ENCODE measurements at regions not wholly inside any gene's neighbourhood (a gene's known extent, or its start where the extent isn't known, plus 50 kb on each side); places are given as distances from the start of the nearest gene placed in this dataset.

DNA sequence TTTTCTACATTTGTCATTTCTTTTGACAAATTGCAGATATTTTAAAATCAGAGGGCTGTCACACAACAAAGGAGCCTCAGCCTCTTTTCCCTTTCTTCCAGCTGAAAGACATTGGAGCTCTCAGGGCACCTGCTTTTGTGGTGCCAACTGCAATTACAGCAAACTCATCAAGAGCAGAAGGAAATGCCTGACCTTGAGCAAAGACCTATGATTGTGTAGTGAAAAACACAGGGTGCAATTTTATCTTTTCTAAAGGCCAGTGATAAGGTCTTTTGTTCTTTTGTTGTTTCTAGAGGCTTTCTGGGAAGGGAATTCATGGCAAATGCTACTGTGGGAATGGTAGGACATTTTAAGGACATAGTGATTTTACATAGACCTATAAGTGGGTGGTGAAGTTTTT is 214.3 kb downstream of the OXSM start:
- FAIRE-seq = no peak
- TF ChIP-seq EZH2 (IDR thresholded peaks at IDR 0.05; ENCODE audit: low read length) = no peak
- TF ChIP-seq, protein P1, sequence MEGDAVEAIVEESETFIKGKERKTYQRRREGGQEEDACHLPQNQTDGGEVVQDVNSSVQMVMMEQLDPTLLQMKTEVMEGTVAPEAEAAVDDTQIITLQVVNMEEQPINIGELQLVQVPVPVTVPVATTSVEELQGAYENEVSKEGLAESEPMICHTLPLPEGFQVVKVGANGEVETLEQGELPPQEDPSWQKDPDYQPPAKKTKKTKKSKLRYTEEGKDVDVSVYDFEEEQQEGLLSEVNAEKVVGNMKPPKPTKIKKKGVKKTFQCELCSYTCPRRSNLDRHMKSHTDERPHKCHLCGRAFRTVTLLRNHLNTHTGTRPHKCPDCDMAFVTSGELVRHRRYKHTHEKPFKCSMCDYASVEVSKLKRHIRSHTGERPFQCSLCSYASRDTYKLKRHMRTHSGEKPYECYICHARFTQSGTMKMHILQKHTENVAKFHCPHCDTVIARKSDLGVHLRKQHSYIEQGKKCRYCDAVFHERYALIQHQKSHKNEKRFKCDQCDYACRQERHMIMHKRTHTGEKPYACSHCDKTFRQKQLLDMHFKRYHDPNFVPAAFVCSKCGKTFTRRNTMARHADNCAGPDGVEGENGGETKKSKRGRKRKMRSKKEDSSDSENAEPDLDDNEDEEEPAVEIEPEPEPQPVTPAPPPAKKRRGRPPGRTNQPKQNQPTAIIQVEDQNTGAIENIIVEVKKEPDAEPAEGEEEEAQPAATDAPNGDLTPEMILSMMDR (optimal IDR thresholded peaks at IDR 0.05 in 1 of 3, IDR thresholded peaks at IDR 0.05 in 1 of 3, conservative IDR thresholded peaks at IDR 0.05 in 1 of 3; ENCODE audit: extremely low read depth in 1 of 3, insufficient read depth in 2 of 3, low read length in 3 of 3) = no peak
- no peaks in the 10 kb centered on the region for H4K20me1 ChIP-seq (ENCODE audit: control insufficient read depth, extremely low read depth, insufficient read depth, low read length)

DNA sequence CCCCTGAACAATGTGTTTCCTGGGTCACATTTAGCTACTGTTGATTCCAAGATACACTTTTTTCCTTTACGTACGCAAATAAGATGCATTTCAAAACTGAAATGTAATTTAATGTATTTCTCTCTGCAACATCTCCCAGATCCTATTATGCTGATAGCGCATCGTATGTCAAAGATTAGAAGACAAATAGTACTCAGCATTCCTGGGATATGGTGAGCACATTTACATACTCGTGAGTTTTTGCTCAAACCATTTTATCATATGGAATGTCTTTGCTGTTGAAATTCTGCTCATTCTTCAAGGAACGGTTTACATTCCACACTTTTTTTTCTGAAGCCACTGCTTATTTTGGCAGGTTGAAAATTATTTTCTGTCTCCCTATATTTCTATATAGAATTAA is 221.4 kb downstream of the OXSM start:
- dilution Hi-C loops (cut with MboI; ENCODE audit: extremely low pct_ligation_motif_present, low sequenced_read_pairs) = no loop called here
- H3K4me1 ChIP-seq (ENCODE audit: control insufficient read depth, extremely low read depth, insufficient read depth, low read length) = no peaks in the 10 kb centered on the region
- H3K36me3 ChIP-seq (ENCODE audit: control insufficient read depth in 2 of 2, extremely low read depth in 1 of 2, insufficient read depth in 2 of 2, low read length in 2 of 2) = no peaks in the 10 kb centered on the region
- TF ChIP-seq, protein P1 (optimal IDR thresholded peaks at IDR 0.05 in 1 of 3, IDR thresholded peaks at IDR 0.05 in 1 of 3, conservative IDR thresholded peaks at IDR 0.05 in 1 of 3; ENCODE audit: extremely low read depth in 1 of 3, insufficient read depth in 2 of 3, low read length in 3 of 3) = no peak
- TF ChIP-seq EZH2 (IDR thresholded peaks at IDR 0.05; ENCODE audit: low read length) = no peak
- no peaks in the 10 kb centered on the region for H4K20me1 ChIP-seq (ENCODE audit: control insufficient read depth, extremely low read depth, insufficient read depth, low read length)
- FAIRE-seq (no peak), DNase-seq (ENCODE audit: low read depth, low spot score) (no peak)
- H3K27ac ChIP-seq (ENCODE audit: control insufficient read depth, insufficient read depth, low read length) = no peak overlapping the region
- H3K79me2 ChIP-seq (ENCODE audit: control insufficient read depth, insufficient read depth, low read length) = no peaks in the 10 kb centered on the region
- no peak overlapping the region for H2AFZ ChIP-seq (ENCODE audit: control insufficient read depth, low read length)
- no peak overlapping the region for H3K9ac ChIP-seq (ENCODE audit: control insufficient read depth, extremely low read depth, insufficient read depth, low read length)
- H3K4me3 ChIP-seq (ENCODE audit: control insufficient read depth in 2 of 3, extremely low read depth in 1 of 3, insufficient read depth in 2 of 3, low read depth in 1 of 3, low read length in 3 of 3) = no peak overlapping the region
- no peaks in the 10 kb centered on the region for H3K27me3 ChIP-seq (ENCODE audit: control insufficient read depth, extremely low read depth, insufficient read depth, low read length)
- no peaks in the 10 kb centered on the region for H3K9me1 ChIP-seq (ENCODE audit: control insufficient read depth, extremely low read depth, insufficient read depth, low read length)
- H3K9me3 ChIP-seq (ENCODE audit: control insufficient read depth, low read depth, low read length) = no peaks in the 10 kb centered on the region
- no peak overlapping the region for H3K4me2 ChIP-seq (ENCODE audit: control insufficient read depth, extremely low read depth, insufficient read depth, low read depth, low read length)

More for the DNA sequence above, 214.3 kb downstream of the OXSM start:
- DNase-seq (ENCODE audit: low read depth, low spot score) = no peak
- Histone ChIP-seq H3K4me2 (ENCODE audit: control insufficient read depth, extremely low read depth, insufficient read depth, low read depth, low read length) (no peak overlapping the region), H3K27me3 (ENCODE audit: control insufficient read depth, extremely low read depth, insufficient read depth, low read length) (no peaks in the 10 kb centered on the region), H3K4me1 (ENCODE audit: control insufficient read depth, extremely low read depth, insufficient read depth, low read length) (no peaks in the 10 kb centered on the region), H3K9ac (ENCODE audit: control insufficient read depth, extremely low read depth, insufficient read depth, low read length) (no peak overlapping the region), H3K36me3 (ENCODE audit: control insufficient read depth in 2 of 2, extremely low read depth in 1 of 2, insufficient read depth in 2 of 2, low read length in 2 of 2) (no peaks in the 10 kb centered on the region), H3K79me2 (ENCODE audit: control insufficient read depth, insufficient read depth, low read length) (no peaks in the 10 kb centered on the region), H2AFZ (ENCODE audit: control insufficient read depth, low read length) (no peak overlapping the region), H3K9me3 (ENCODE audit: control insufficient read depth, low read depth, low read length) (no peaks in the 10 kb centered on the region), H3K27ac (ENCODE audit: control insufficient read depth, insufficient read depth, low read length) (no peak overlapping the region), H3K4me3 (ENCODE audit: control insufficient read depth in 2 of 3, extremely low read depth in 1 of 3, insufficient read depth in 2 of 3, low read depth in 1 of 3, low read length in 3 of 3) (no peak overlapping the region), H3K9me1 (ENCODE audit: control insufficient read depth, extremely low read depth, insufficient read depth, low read length) (no peaks in the 10 kb centered on the region)
- dilution Hi-C loops (cut with MboI; ENCODE audit: extremely low pct_ligation_motif_present, low sequenced_read_pairs) = no loop called here

Data from keratinocyte (primary cell).